HG03342 (cell line): ENCODE measurements at regions not wholly inside any gene's neighbourhood (a gene's known extent, or its start where the extent isn't known, plus 50 kb on each side); places are given as distances from the start of the nearest gene placed in this dataset.

Source experiments
- ATAC-seq: cut with Tn5 transposase; IDR thresholded peaks from one replicate; pipeline ENCODE4 v1.9.1; 2021; ENCODE audit warnings: mild to moderate bottlenecking, moderate library complexity; ENCODE audit not compliant: unreplicated experiment

- no peak for ATAC-seq
These were observed 60.5 kb upstream of the IGF1 start for GRCh38 chr12:102540815-102541385.

- no peak for ATAC-seq
These were observed 59.5 kb upstream of the IGF1 start for GRCh38 chr12:102539651-102540553.

GRCh38 chr12:102535306-102535705 is 54.9 kb upstream of the IGF1 start:
- ATAC-seq = no peak

GRCh38 chr12:102534899-102535298 is 54.5 kb upstream of the IGF1 start:
- no peak for ATAC-seq

- ATAC-seq = no peak
These were observed 53.3 kb upstream of the IGF1 start for GRCh38 chr12:102533483-102534215.
